ENCODE measurements at regions not wholly inside any gene's neighbourhood (a gene's known extent, or its start where the extent isn't known, plus 50 kb on each side); places are given as distances from the start of the nearest gene placed in this dataset.
A peak's percentile ranks its signal among the peaks of the same experiment; 100 is the strongest.

- peak overlapping the region in 3 of 11 experiments; percentile 4 to 52 (median 47); a peak in 5 of 22 replicates for H3K4me2 ChIP-seq
- H3K27me3 ChIP-seq = no peaks in the 10 kb centered on the region
- no peak overlapping the region for H3K9ac ChIP-seq
- peak overlapping the region in 2 of 11 experiments; percentile 9 to 24; a peak in 1 of 22 replicates for H3K27ac ChIP-seq
- no peak overlapping the region for H3K4me3 ChIP-seq
- H3K9me3 ChIP-seq (replicated peaks in 1 of 11) = no peaks in the 10 kb centered on the region
- 0 out of 22 replicates have a peak, but pooled peaks of 2 of the 11 experiments have one; percentile 9 to 17 for TF ChIP-seq Cebpa-rat (IDR thresholded peaks at IDR 0.05)
- no peaks in the 10 kb centered on the region for H3K36me3 ChIP-seq
- H4K20me1 ChIP-seq = no peaks in the 10 kb centered on the region
- H3K4me1 ChIP-seq = peaks cover 0 to 22% (median 2%) of the 10 kb centered on the region in 10 experiments; a peak in 7 of 20 replicates
Observed at GRCh38 chr3:153591561-153592245, 429.7 kb downstream of the RAP2B start.

- H4K20me1 ChIP-seq = no peaks in the 10 kb centered on the region
- H3K4me3 ChIP-seq = no peak overlapping the region
- peaks cover 0 to 37% (median 2%) of the 10 kb centered on the region in 10 experiments; a peak in 8 of 20 replicates for H3K4me1 ChIP-seq
- H3K9me3 ChIP-seq (replicated peaks in 1 of 11) = no peaks in the 10 kb centered on the region
- H3K4me2 ChIP-seq = no peak overlapping the region; a peak in 1 of 22 replicates
- H3K27me3 ChIP-seq = no peaks in the 10 kb centered on the region
- H3K27ac ChIP-seq = no peak overlapping the region
- no peak for TF ChIP-seq Cebpa-rat (IDR thresholded peaks at IDR 0.05)
- no peaks in the 10 kb centered on the region for H3K36me3 ChIP-seq
- no peak overlapping the region for H3K9ac ChIP-seq
Observed at GRCh38 chr3:153595186-153595815, 433.3 kb downstream of the RAP2B start.

GRCh38 chr3:153596401-153596800 is 434.4 kb downstream of the RAP2B start:
- Histone ChIP-seq H3K27ac (no peak overlapping the region), H4K20me1 (no peaks in the 10 kb centered on the region), H3K4me1 (peaks cover 0 to 47% (median 12%) of the 10 kb centered on the region in 10 experiments; a peak in 13 of 20 replicates), H3K9ac (no peak overlapping the region), H3K9me3 (replicated peaks in 1 of 11) (no peaks in the 10 kb centered on the region), H3K27me3 (no peaks in the 10 kb centered on the region), H3K4me2 (no peak overlapping the region), H3K4me3 (no peak overlapping the region), H3K36me3 (no peaks in the 10 kb centered on the region)
- no peak for TF ChIP-seq Cebpa-rat (IDR thresholded peaks at IDR 0.05)

- Histone ChIP-seq H3K9ac (no peak overlapping the region), H3K27ac (no peak overlapping the region), H3K36me3 (no peaks in the 10 kb centered on the region), H3K4me3 (no peak overlapping the region), H3K27me3 (no peaks in the 10 kb centered on the region), H4K20me1 (no peaks in the 10 kb centered on the region), H3K4me2 (peak overlapping the region in 3 of 11 experiments; percentile 60 to 65 (median 61); a peak in 6 of 22 replicates), H3K4me1 (peaks cover 0 to 36% (median 13%) of the 10 kb centered on the region in 10 experiments; a peak in 13 of 20 replicates), H3K9me3 (replicated peaks in 1 of 11) (no peaks in the 10 kb centered on the region)
- no peak for TF ChIP-seq Cebpa-rat (IDR thresholded peaks at IDR 0.05)
Observed at GRCh38 chr3:153599685-153600084, 437.7 kb downstream of the RAP2B start.

GRCh38 chr3:153600896-153601295 is 438.9 kb downstream of the RAP2B start:
- peak overlapping the region in 8 of 11 experiments; percentile 16 to 65 (median 58); a peak in 15 of 22 replicates for H3K4me2 ChIP-seq
- no peaks in the 10 kb centered on the region for H3K36me3 ChIP-seq
- H3K9ac ChIP-seq = no peak overlapping the region
- H3K4me3 ChIP-seq = no peak overlapping the region
- TF ChIP-seq Cebpa-rat (IDR thresholded peaks at IDR 0.05) = no peak
- H3K27ac ChIP-seq = peak overlapping the region in 3 of 11 experiments; percentile 5 to 48 (median 42); a peak in 2 of 22 replicates
- H4K20me1 ChIP-seq = no peaks in the 10 kb centered on the region
- peaks cover 0 to 31% (median 13%) of the 10 kb centered on the region in 10 experiments; a peak in 13 of 20 replicates for H3K4me1 ChIP-seq
- no peaks in the 10 kb centered on the region for H3K9me3 ChIP-seq (replicated peaks in 1 of 11)
- no peaks in the 10 kb centered on the region for H3K27me3 ChIP-seq

GRCh38 chr3:153601374-153601853 is 439.4 kb downstream of the RAP2B start:
- H3K9me3 ChIP-seq (replicated peaks in 1 of 11) = no peaks in the 10 kb centered on the region
- H3K9ac ChIP-seq = no peak overlapping the region
- no peaks in the 10 kb centered on the region for H3K36me3 ChIP-seq
- H3K27ac ChIP-seq = peak overlapping the region in 6 of 11 experiments; percentile 2 to 57 (median 24); a peak in 6 of 22 replicates
- H4K20me1 ChIP-seq = no peaks in the 10 kb centered on the region
- peak overlapping the region in 8 of 11 experiments; percentile 16 to 65 (median 58); a peak in 15 of 22 replicates for H3K4me2 ChIP-seq
- TF ChIP-seq Cebpa-rat (IDR thresholded peaks at IDR 0.05) = no peak
- no peak overlapping the region for H3K4me3 ChIP-seq
- peaks cover 0 to 31% (median 13%) of the 10 kb centered on the region in 10 experiments; a peak in 13 of 20 replicates for H3K4me1 ChIP-seq
- no peaks in the 10 kb centered on the region for H3K27me3 ChIP-seq

- Histone ChIP-seq H3K4me3 (no peak overlapping the region), H4K20me1 (no peaks in the 10 kb centered on the region), H3K9me3 (replicated peaks in 1 of 11) (no peaks in the 10 kb centered on the region), H3K9ac (no peak overlapping the region), H3K36me3 (no peaks in the 10 kb centered on the region), H3K4me2 (no peak overlapping the region), H3K27ac (no peak overlapping the region), H3K4me1 (peaks cover 0 to 31% (median 13%) of the 10 kb centered on the region in 10 experiments; a peak in 13 of 20 replicates), H3K27me3 (no peaks in the 10 kb centered on the region)
- no peak for TF ChIP-seq Cebpa-rat (IDR thresholded peaks at IDR 0.05)
Observed at GRCh38 chr3:153602801-153603200, 440.8 kb downstream of the RAP2B start.

- TF ChIP-seq Cebpa-rat (IDR thresholded peaks at IDR 0.05) = no peak
- Histone ChIP-seq H4K20me1 (no peaks in the 10 kb centered on the region), H3K27me3 (no peaks in the 10 kb centered on the region), H3K27ac (peak overlapping the region in 5 of 11 experiments; percentile 6 to 63 (median 37); a peak in 8 of 22 replicates), H3K4me3 (no peak overlapping the region), H3K9me3 (replicated peaks in 1 of 11) (no peaks in the 10 kb centered on the region), H3K4me1 (peaks cover 0 to 27% (median 4%) of the 10 kb centered on the region in 10 experiments; a peak in 10 of 20 replicates), H3K36me3 (no peaks in the 10 kb centered on the region), H3K9ac (no peak overlapping the region), H3K4me2 (peak overlapping the region in 4 of 11 experiments; percentile 18 to 59 (median 46); a peak in 5 of 22 replicates)
Observed at GRCh38 chr3:153614140-153614539, 452.1 kb downstream of the RAP2B start.

GRCh38 chr3:153614563-153614962 is 452.5 kb downstream of the RAP2B start:
- Histone ChIP-seq H3K36me3 (no peaks in the 10 kb centered on the region), H3K27me3 (no peaks in the 10 kb centered on the region), H3K27ac (peak overlapping the region in 6 of 11 experiments; percentile 26 to 63 (median 43); a peak in 11 of 22 replicates), H3K4me3 (no peak overlapping the region), H3K4me2 (peak overlapping the region in 5 of 11 experiments; percentile 15 to 59 (median 32); a peak in 4 of 22 replicates), H4K20me1 (no peaks in the 10 kb centered on the region), H3K9me3 (replicated peaks in 1 of 11) (no peaks in the 10 kb centered on the region), H3K4me1 (peaks cover 0 to 27% (median 4%) of the 10 kb centered on the region in 10 experiments; a peak in 10 of 20 replicates), H3K9ac (no peak overlapping the region)
- peak in 1 of 11 experiments; percentile 36; a peak in 1 of 22 replicates for TF ChIP-seq Cebpa-rat (IDR thresholded peaks at IDR 0.05)

Data from BLaER1 treated with 17β-estradiol and CSF1 and Interleukin-3, amounts not matched to agents 10 nM and 100 nM (cell line).